Epithelial cell of proximal tubule (primary cell): ENCODE measurements at regions not wholly inside any gene's neighbourhood (a gene's known extent, or its start where the extent isn't known, plus 50 kb on each side); places are given as distances from the start of the nearest gene placed in this dataset.

Experiments used
- DNase-seq: peaks from one replicate; pipeline ENCODE4 v3.0.0-alpha.2; 2011; ENCODE audit warnings: low read depth
- H3K4me3 ChIP-seq: 2 replicates; pipeline ENCODE4 v1.5.1; 2011; ENCODE audit warnings: low read depth, mild to moderate bottlenecking, low read length
- TF ChIP-seq, protein P1 (sequence below): conservative IDR thresholded peaks from 2 replicates; pipeline ENCODE4 v1.5.1; 2012; ENCODE audit warnings: low read depth, mild to moderate bottlenecking, low read length

GRCh38 chr2:18299423-18300212 is 260.8 kb downstream of the RDH14 start:
- H3K4me3 ChIP-seq = no peak overlapping the region
- peak; percentile 89 for DNase-seq
- TF ChIP-seq, protein P1, sequence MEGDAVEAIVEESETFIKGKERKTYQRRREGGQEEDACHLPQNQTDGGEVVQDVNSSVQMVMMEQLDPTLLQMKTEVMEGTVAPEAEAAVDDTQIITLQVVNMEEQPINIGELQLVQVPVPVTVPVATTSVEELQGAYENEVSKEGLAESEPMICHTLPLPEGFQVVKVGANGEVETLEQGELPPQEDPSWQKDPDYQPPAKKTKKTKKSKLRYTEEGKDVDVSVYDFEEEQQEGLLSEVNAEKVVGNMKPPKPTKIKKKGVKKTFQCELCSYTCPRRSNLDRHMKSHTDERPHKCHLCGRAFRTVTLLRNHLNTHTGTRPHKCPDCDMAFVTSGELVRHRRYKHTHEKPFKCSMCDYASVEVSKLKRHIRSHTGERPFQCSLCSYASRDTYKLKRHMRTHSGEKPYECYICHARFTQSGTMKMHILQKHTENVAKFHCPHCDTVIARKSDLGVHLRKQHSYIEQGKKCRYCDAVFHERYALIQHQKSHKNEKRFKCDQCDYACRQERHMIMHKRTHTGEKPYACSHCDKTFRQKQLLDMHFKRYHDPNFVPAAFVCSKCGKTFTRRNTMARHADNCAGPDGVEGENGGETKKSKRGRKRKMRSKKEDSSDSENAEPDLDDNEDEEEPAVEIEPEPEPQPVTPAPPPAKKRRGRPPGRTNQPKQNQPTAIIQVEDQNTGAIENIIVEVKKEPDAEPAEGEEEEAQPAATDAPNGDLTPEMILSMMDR = no peak

DNA sequence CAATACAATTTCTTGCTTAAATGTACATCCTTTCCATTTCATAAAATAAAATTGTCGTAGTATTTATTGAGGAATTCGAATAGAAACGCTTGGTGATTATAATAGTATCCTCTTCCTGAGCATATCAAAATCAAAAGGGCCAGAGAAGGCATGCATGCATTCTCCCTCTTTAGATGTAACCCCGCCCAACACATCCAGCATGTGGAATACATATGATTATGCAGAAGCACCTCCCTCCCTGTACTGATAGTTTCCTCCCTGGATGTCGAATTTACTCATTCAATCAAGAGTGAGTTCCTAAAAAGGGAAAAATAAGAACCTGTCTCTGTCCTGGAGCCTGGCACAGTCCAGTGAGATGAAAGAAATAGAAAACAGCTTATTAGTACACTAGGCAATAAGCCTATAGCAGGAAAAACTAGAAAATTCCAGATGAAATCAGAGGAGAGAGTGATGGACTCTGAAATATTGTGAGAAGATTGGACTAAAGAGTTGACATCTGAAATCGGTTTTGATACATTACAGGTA is 262.9 kb downstream of the RDH14 start:
- H3K4me3 ChIP-seq = no peak overlapping the region
- TF ChIP-seq, protein P1 = no peak
- DNase-seq = no peak

DNA sequence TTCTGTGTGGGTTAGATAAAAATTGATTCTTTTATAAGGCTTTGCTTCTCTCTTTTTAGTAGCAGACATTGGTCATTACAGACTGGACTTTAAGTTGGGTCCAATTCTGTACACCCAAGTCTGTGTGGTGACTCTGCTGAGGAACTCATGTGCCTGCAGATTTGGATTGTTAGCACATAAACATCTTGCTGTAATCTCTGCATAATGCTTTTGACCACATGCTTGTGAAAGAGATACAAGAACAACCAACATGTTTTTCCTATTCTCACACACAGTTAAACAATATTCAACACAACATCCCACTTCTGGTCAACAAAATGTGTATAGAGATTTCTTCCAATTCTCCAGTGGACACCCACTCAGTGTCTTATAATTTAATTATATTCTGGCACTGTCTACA is 270.1 kb downstream of the RDH14 start:
- no peak for DNase-seq
- TF ChIP-seq, protein P1 = no peak

GRCh38 chr2:18286897-18287296 is 273.6 kb downstream of the RDH14 start:
- DNase-seq = no peak
- TF ChIP-seq, protein P1 = no peak
- H3K4me3 ChIP-seq = no peak overlapping the region

More for the DNA sequence above, 270.1 kb downstream of the RDH14 start:
- H3K4me3 ChIP-seq = no peak overlapping the region

- no peak overlapping the region for H3K4me3 ChIP-seq
- TF ChIP-seq, protein P1 = no peak
- DNase-seq = no peak
These were observed 276.1 kb downstream of the RDH14 start for GRCh38 chr2:18284331-18284730.

- TF ChIP-seq, protein P1 = no peak
- DNase-seq = no peak
- H3K4me3 ChIP-seq = no peak overlapping the region
These were observed 278.4 kb downstream of the RDH14 start for GRCh38 chr2:18282026-18282425.
